ENCODE measurements at regions not wholly inside any gene's neighbourhood (a gene's known extent, or its start where the extent isn't known, plus 50 kb on each side); places are given as distances from the start of the nearest gene placed in this dataset.
"Not testable (repeated sequence)": the region's sequence is repeated elsewhere in the genome, so short reads cannot be mapped to it uniquely, and the experiment has no call there.

- Histone ChIP-seq H3K27me3 (ENCODE audit: control insufficient read depth, insufficient read depth, low read length) (no peaks in the 10 kb centered on the region), H3K9me3 (ENCODE audit: control insufficient read depth, insufficient read depth, low read depth, low read length) (peaks cover 2% of the 10 kb centered on the region; the same call in 1 of the 2 replicates), H3K4me1 (ENCODE audit: control insufficient read depth, insufficient read depth, low read length) (no peaks in the 10 kb centered on the region), H3K27ac (ENCODE audit: low read depth, low read length) (no peak overlapping the region), H3K36me3 (ENCODE audit: control insufficient read depth, insufficient read depth, low read length) (no peaks in the 10 kb centered on the region), H3K4me3 (ENCODE audit: low read depth, low read length) (no peak overlapping the region), H3K9ac (ENCODE audit: low read length) (no peak overlapping the region)
Observed at GRCh38 chr11:23778971-23779370, 717.9 kb upstream of the LUZP2 start.

- Histone ChIP-seq H3K27me3 (ENCODE audit: control insufficient read depth, insufficient read depth, low read length) (no peaks in the 10 kb centered on the region), H3K9me3 (ENCODE audit: control insufficient read depth, insufficient read depth, low read depth, low read length) (no peaks in the 10 kb centered on the region), H3K4me1 (ENCODE audit: control insufficient read depth, insufficient read depth, low read length) (no peaks in the 10 kb centered on the region), H3K9ac (ENCODE audit: low read length) (no peak overlapping the region), H3K27ac (ENCODE audit: low read depth, low read length) (no peak overlapping the region), H3K4me3 (ENCODE audit: low read depth, low read length) (no peak overlapping the region), H3K36me3 (ENCODE audit: control insufficient read depth, insufficient read depth, low read length) (no peaks in the 10 kb centered on the region)
Observed at GRCh38 chr11:23780231-23780630, 716.6 kb upstream of the LUZP2 start.

DNA sequence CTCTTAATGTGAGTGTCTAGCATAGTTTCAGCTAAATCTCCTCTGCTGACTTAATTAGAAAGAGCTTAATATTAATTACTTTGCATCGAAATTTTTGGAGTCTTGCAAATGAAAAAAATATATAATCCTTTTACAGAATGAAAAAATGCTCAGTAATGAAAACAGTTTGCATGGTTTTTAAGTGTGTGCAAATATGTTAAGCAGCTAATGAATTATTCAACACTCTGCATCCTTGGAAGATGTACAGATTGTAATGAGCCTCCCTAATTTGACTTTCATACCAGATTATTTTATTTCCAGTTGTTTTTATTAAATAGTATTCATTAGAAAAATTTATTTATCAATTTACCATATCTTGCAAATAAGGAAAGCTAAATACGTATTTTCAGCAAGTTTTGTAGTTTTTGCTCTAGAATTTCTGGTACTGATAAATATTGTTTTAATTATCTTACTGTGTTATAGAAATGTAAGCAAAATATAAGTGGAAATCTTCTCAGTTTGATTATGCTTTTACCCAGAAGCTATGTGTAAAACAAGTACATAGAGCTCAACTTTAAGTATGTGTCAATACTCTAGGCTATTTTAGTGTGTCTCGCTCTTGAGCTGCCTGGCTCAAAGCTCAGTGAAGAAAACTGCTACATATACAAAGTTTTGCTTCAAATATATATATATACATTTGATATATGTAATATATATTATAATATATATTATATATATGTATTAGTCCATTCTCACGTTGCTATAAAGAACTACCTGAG, 714.9 kb upstream of the LUZP2 start:
- Histone ChIP-seq H3K27ac (ENCODE audit: low read depth, low read length) (no peak overlapping the region), H3K9me3 (ENCODE audit: control insufficient read depth, insufficient read depth, low read depth, low read length) (no peaks in the 10 kb centered on the region), H3K27me3 (ENCODE audit: control insufficient read depth, insufficient read depth, low read length) (no peaks in the 10 kb centered on the region), H3K9ac (ENCODE audit: low read length) (no peak overlapping the region), H3K4me3 (ENCODE audit: low read depth, low read length) (no peak overlapping the region), H3K4me1 (ENCODE audit: control insufficient read depth, insufficient read depth, low read length) (no peaks in the 10 kb centered on the region), H3K36me3 (ENCODE audit: control insufficient read depth, insufficient read depth, low read length) (no peaks in the 10 kb centered on the region)

- H3K9me3 ChIP-seq (ENCODE audit: control insufficient read depth, insufficient read depth, low read depth, low read length); H3K4me1 ChIP-seq (ENCODE audit: control insufficient read depth, insufficient read depth, low read length); H3K4me3 ChIP-seq (ENCODE audit: low read depth, low read length); H3K9ac ChIP-seq (ENCODE audit: low read length); H3K36me3 ChIP-seq (ENCODE audit: control insufficient read depth, insufficient read depth, low read length); H3K27ac ChIP-seq (ENCODE audit: low read depth, low read length); H3K27me3 ChIP-seq (ENCODE audit: control insufficient read depth, insufficient read depth, low read length): not testable (repeated sequence)
Observed at GRCh38 chr11:23786974-23787373, 709.9 kb upstream of the LUZP2 start.

DNA sequence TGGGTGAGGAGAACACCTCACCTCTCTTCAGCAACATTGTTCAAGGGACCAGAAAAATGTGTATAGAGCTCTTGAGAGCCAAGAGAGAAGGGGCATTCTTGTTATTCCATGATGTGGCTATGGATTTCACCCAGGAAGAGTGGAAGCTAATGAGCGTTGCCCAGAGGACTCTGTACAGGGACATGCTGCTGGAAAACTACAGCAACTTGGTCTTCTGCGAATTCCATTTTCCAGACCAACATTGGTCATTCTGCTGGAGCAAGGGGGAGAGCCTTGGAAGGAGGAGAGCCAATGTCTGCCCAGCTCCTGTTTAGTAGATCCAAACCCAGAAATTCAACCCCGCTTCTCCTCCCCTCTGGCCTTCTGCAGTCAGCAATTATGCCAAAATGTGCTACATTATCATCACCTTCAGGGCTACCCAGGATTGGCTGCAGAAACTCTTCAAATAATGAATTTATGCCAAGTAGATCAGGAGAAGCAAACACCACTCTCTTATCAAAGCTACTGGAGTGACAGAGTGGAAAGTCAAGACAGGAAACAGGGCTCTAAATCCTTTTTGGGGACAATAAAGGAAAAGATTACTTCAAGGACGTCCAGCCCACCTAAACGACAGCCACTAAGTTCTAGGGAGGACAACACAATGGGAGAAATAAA, 707.5 kb upstream of the LUZP2 start:
- Histone ChIP-seq H3K27ac (ENCODE audit: low read depth, low read length) (no peak overlapping the region), H3K9ac (ENCODE audit: low read length) (no peak overlapping the region), H3K27me3 (ENCODE audit: control insufficient read depth, insufficient read depth, low read length) (no peaks in the 10 kb centered on the region), H3K36me3 (ENCODE audit: control insufficient read depth, insufficient read depth, low read length) (no peaks in the 10 kb centered on the region), H3K9me3 (ENCODE audit: control insufficient read depth, insufficient read depth, low read depth, low read length) (no peaks in the 10 kb centered on the region), H3K4me1 (ENCODE audit: control insufficient read depth, insufficient read depth, low read length) (no peaks in the 10 kb centered on the region), H3K4me3 (ENCODE audit: low read depth, low read length) (no peak overlapping the region)

DNA sequence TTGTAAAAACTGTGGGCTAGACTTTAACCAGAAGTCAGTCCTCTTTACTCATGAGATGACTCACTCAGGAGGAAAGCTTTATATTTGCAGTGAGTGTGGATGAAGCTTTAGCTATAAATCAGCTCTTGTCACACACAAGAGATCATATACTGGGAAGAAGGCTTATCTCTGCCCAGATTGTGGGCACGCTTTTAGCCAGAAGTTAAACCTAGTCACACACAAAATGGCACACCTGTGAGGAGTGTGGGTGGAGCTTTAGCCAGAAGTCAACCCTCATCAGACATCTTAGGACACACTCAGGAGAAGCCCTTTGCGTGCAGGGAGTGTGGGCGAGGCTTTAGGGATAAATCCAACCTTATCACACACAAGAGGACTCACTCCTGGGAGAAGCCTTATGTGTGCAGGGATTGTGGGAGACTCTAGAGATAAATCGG, 706.9 kb upstream of the LUZP2 start:
- Histone ChIP-seq H3K27ac (ENCODE audit: low read depth, low read length) (no peak overlapping the region), H3K9me3 (ENCODE audit: control insufficient read depth, insufficient read depth, low read depth, low read length) (no peaks in the 10 kb centered on the region), H3K4me3 (ENCODE audit: low read depth, low read length) (no peak overlapping the region), H3K27me3 (ENCODE audit: control insufficient read depth, insufficient read depth, low read length) (no peaks in the 10 kb centered on the region), H3K4me1 (ENCODE audit: control insufficient read depth, insufficient read depth, low read length) (no peaks in the 10 kb centered on the region), H3K36me3 (ENCODE audit: control insufficient read depth, insufficient read depth, low read length) (no peaks in the 10 kb centered on the region), H3K9ac (ENCODE audit: low read length) (no peak overlapping the region)

DNA sequence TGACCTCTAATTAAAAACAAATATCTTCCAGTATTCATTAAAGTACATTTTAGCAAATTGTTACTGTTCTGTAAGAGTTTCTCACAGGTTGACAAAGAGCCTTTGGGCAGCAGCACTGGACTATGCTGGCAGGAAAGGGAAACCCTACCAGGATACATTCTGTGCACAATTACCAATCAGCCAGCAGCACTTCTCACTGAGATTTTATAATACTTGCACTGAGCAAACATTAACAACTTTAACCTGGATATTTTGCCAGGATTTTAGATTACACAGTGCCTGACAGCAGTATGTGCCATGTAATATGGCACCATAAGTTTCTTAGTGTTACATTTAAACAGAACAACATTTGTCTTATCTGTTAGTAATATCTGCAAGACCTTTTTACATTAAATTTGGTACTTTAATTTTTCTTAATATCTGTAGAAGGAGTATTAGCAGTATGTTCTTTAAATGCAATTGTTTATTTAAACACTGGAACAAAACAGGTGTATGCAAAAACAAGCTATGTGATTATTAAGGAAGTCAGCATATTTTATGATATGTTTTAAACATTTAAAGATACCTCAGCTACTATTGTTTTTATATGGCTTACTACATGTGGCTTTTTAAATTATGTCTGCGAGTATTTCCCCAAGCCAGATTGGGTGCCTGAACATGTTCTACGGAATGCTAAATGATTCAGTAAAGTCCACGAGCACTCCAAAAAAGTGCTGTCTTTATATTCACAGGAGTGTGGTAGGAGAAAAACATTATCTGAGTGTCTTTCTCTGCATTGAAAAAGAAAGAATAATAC, 699.0 kb upstream of the LUZP2 start:
- Histone ChIP-seq H3K9me3 (ENCODE audit: control insufficient read depth, insufficient read depth, low read depth, low read length) (no peaks in the 10 kb centered on the region), H3K27me3 (ENCODE audit: control insufficient read depth, insufficient read depth, low read length) (no peaks in the 10 kb centered on the region), H3K4me1 (ENCODE audit: control insufficient read depth, insufficient read depth, low read length) (peaks cover 2% of the 10 kb centered on the region; the same call in 1 of the 2 replicates), H3K36me3 (ENCODE audit: control insufficient read depth, insufficient read depth, low read length) (no peaks in the 10 kb centered on the region), H3K9ac (ENCODE audit: low read length) (no peak overlapping the region), H3K27ac (ENCODE audit: low read depth, low read length) (no peak overlapping the region), H3K4me3 (ENCODE audit: low read depth, low read length) (no peak overlapping the region)

DNA sequence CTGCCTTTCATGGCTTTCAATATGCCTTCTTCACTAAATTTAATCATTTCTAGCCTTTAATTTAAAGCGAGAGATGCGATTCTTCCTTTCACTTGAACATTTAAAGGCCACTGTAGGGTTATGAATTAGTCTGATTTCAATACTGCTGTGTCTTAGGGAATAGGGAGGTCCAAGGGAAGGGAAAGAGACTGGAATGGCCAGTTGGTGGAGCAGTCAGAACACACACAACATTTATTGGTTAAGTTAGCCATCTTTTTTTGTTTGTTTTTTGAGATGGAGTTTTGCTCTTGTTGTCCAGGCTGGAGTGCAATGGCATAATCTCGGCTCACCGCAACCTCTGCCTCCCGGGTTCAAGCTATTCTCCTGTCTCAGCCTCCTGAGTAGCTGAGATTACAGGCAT, 662.5 kb upstream of the LUZP2 start:
- not testable (repeated sequence) for H3K9me3 ChIP-seq (ENCODE audit: control insufficient read depth, insufficient read depth, low read depth, low read length); H3K4me3 ChIP-seq (ENCODE audit: low read depth, low read length); H3K36me3 ChIP-seq (ENCODE audit: control insufficient read depth, insufficient read depth, low read length); H3K27ac ChIP-seq (ENCODE audit: low read depth, low read length); H3K9ac ChIP-seq (ENCODE audit: low read length); H3K27me3 ChIP-seq (ENCODE audit: control insufficient read depth, insufficient read depth, low read length); H3K4me1 ChIP-seq (ENCODE audit: control insufficient read depth, insufficient read depth, low read length)

- Histone ChIP-seq H3K36me3 (ENCODE audit: control insufficient read depth, insufficient read depth, low read length) (no peaks in the 10 kb centered on the region), H3K4me3 (ENCODE audit: low read depth, low read length) (no peak overlapping the region), H3K9ac (ENCODE audit: low read length) (no peak overlapping the region), H3K27me3 (ENCODE audit: control insufficient read depth, insufficient read depth, low read length) (no peaks in the 10 kb centered on the region), H3K27ac (ENCODE audit: low read depth, low read length) (no peak overlapping the region), H3K9me3 (ENCODE audit: control insufficient read depth, insufficient read depth, low read depth, low read length) (no peaks in the 10 kb centered on the region), H3K4me1 (ENCODE audit: control insufficient read depth, insufficient read depth, low read length) (no peaks in the 10 kb centered on the region)
Observed at GRCh38 chr11:23836981-23837380, 659.9 kb upstream of the LUZP2 start.

GRCh38 chr11:23840872-23841271, 656.0 kb upstream of the LUZP2 start:
- H3K27ac ChIP-seq (ENCODE audit: low read depth, low read length), result no peak overlapping the region
- no peaks in the 10 kb centered on the region for H3K27me3 ChIP-seq (ENCODE audit: control insufficient read depth, insufficient read depth, low read length)
- H3K4me1 ChIP-seq (ENCODE audit: control insufficient read depth, insufficient read depth, low read length), result no peaks in the 10 kb centered on the region
- H3K4me3 ChIP-seq (ENCODE audit: low read depth, low read length), result no peak overlapping the region
- no peak overlapping the region for H3K9ac ChIP-seq (ENCODE audit: low read length)
- 0 out of 2 replicates have a peak, but pooled peaks cover 2% of the 10 kb centered on the region for H3K9me3 ChIP-seq (ENCODE audit: control insufficient read depth, insufficient read depth, low read depth, low read length)
- no peaks in the 10 kb centered on the region for H3K36me3 ChIP-seq (ENCODE audit: control insufficient read depth, insufficient read depth, low read length)

- Histone ChIP-seq H3K36me3 (ENCODE audit: control insufficient read depth, insufficient read depth, low read length) (no peaks in the 10 kb centered on the region), H3K9ac (ENCODE audit: low read length) (no peak overlapping the region), H3K27me3 (ENCODE audit: control insufficient read depth, insufficient read depth, low read length) (no peaks in the 10 kb centered on the region), H3K27ac (ENCODE audit: low read depth, low read length) (no peak overlapping the region), H3K4me1 (ENCODE audit: control insufficient read depth, insufficient read depth, low read length) (no peaks in the 10 kb centered on the region), H3K4me3 (ENCODE audit: low read depth, low read length) (no peak overlapping the region), H3K9me3 (ENCODE audit: control insufficient read depth, insufficient read depth, low read depth, low read length) (0 out of 2 replicates have a peak, but pooled peaks cover 2% of the 10 kb centered on the region)
Observed at GRCh38 chr11:23846902-23847422, 649.9 kb upstream of the LUZP2 start.

Measured in HUES6 (cell line).